ENCODE measurements at regions not wholly inside any gene's neighbourhood (a gene's known extent, or its start where the extent isn't known, plus 50 kb on each side); places are given as distances from the start of the nearest gene placed in this dataset.

DNA sequence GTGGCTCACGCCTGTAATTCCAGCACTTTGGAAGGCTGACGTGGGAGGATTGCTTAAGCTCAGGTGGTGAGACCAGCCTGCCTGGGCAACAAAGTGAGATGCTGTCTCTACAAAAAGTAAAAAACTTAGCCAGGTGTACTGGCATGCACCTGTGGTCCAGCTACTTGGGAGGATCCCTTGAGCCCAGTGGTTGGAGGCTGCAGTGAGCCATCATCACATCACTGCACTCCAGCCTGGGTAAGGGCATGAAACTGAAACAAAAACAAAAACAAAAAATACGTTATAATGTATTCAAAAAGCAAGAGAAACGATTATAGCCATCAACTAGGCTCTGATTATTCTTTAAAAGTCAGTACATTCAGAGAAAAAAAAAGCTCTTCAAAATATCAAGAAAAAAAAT is 62.5 kb downstream of the TCF20 start:
- peaks cover 0 to 22% of the 10 kb centered on the region in 2 donors for H3K36me3 ChIP-seq

DNA sequence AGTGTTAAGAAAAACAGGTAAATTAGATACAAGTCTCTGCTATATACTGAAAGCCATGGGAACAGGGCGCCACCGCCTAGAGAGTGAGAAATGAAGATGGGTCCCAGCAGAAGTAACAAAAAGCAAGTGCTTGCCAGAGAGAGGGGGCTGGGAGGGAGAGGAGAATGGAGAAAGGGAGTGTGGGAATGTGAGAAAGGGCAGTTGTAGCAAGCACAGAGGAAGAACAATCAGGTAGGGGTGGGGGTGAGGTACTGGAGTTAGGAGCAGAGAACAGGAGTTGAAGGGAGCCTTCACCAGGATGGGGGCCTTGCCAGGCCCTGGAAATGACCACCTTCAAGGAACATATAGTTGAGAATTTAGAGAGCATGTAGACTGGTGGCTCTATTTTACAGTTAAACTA is 66.8 kb downstream of the TCF20 start:
- intact Hi-C loops (cut with DNase I), result no loop called here
- Histone ChIP-seq H3K27ac (no peak overlapping the region), H3K9me3 (no peaks in the 10 kb centered on the region), H3K27me3 (no peaks in the 10 kb centered on the region), H3K4me1 (peaks cover 16% of the 10 kb centered on the region), H3K4me3 (no peak overlapping the region), H3K36me3 (no peaks in the 10 kb centered on the region)
- DNase-seq (ENCODE audit: extremely low spot score in 2 of 2), result no peak
- TF ChIP-seq POLR2A (IDR thresholded peaks at IDR 0.05), result no peak
- TF ChIP-seq, protein P1, sequence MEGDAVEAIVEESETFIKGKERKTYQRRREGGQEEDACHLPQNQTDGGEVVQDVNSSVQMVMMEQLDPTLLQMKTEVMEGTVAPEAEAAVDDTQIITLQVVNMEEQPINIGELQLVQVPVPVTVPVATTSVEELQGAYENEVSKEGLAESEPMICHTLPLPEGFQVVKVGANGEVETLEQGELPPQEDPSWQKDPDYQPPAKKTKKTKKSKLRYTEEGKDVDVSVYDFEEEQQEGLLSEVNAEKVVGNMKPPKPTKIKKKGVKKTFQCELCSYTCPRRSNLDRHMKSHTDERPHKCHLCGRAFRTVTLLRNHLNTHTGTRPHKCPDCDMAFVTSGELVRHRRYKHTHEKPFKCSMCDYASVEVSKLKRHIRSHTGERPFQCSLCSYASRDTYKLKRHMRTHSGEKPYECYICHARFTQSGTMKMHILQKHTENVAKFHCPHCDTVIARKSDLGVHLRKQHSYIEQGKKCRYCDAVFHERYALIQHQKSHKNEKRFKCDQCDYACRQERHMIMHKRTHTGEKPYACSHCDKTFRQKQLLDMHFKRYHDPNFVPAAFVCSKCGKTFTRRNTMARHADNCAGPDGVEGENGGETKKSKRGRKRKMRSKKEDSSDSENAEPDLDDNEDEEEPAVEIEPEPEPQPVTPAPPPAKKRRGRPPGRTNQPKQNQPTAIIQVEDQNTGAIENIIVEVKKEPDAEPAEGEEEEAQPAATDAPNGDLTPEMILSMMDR (IDR thresholded peaks at IDR 0.05), result no peak
- no peak for TF ChIP-seq POLR2AphosphoS5 (IDR thresholded peaks at IDR 0.05; ENCODE audit: insufficient read depth in 1 of 2, low read depth in 1 of 2)

More for the DNA sequence above, 62.5 kb downstream of the TCF20 start:
- Histone ChIP-seq H3K27me3 (no peaks in the 10 kb centered on the region), H3K4me3 (no peak overlapping the region), H3K9me3 (no peaks in the 10 kb centered on the region), H3K4me1 (peaks cover 10% of the 10 kb centered on the region), H3K27ac (no peak overlapping the region)
- DNase-seq (ENCODE audit: extremely low spot score in 2 of 2), result no peak
- no peak for TF ChIP-seq POLR2AphosphoS5 (IDR thresholded peaks at IDR 0.05; ENCODE audit: insufficient read depth in 1 of 2, low read depth in 1 of 2)
- TF ChIP-seq POLR2A (IDR thresholded peaks at IDR 0.05), result no peak
- TF ChIP-seq, protein P1 (IDR thresholded peaks at IDR 0.05), result no peak
- intact Hi-C loops (cut with DNase I), result no loop called here

DNA sequence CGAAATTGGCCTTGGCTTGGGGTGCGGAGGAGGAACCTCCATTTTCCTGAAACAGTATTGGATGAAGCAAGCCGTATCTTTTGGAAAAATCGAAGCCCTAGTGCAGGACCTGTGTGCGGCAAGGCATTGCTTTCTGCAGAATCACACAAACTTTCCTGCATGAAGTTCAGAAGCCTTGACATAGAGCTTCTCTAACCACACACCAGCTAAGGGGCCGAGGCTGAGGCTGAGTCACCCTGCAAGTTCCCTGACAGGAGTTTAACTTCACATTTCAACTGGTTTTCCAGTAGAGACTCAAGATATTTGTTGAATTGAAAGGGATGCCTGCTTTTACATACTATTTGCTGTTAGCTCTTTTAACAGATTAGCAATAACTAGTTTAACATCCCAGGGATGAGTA is 67.8 kb downstream of the TCF20 start:
- no peaks in the 10 kb centered on the region for H3K27me3 ChIP-seq
- intact Hi-C loops (cut with DNase I), result no loop called here

DNA sequence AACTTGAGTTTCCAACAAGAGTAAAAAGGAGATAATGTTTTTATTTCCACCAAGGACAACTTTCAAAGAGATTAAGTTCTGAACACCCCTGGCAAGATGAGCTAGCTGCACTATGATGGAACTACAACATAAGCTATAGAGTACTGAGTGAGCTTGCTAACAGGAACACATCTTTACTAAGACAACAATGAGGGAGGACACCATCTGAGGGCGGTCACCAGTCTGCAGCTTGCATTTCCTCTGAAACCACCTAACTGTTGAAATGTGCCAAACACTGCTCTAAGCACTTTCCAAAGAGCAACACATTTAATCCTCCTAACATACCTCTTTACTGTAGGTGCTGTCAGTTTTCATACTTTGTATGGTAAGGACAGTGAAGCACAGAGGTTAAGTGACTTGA is 68.4 kb downstream of the TCF20 start:
- no peak overlapping the region for H3K4me3 ChIP-seq
- H3K36me3 ChIP-seq, result no peaks in the 10 kb centered on the region
- TF ChIP-seq, protein P1 (IDR thresholded peaks at IDR 0.05), result no peak
- TF ChIP-seq POLR2A (IDR thresholded peaks at IDR 0.05) (no peak), POLR2AphosphoS5 (IDR thresholded peaks at IDR 0.05; ENCODE audit: insufficient read depth in 1 of 2, low read depth in 1 of 2) (no peak)
- H3K27ac ChIP-seq, result no peak overlapping the region
- no peak for DNase-seq (ENCODE audit: extremely low spot score in 2 of 2)
- H3K27me3 ChIP-seq, result no peaks in the 10 kb centered on the region
- H3K4me1 ChIP-seq, result peaks cover 6% of the 10 kb centered on the region
- no peaks in the 10 kb centered on the region for H3K9me3 ChIP-seq
- intact Hi-C loops (cut with DNase I), result no loop called here

More for the DNA sequence above, 67.8 kb downstream of the TCF20 start:
- no peak for TF ChIP-seq POLR2A (IDR thresholded peaks at IDR 0.05)
- TF ChIP-seq POLR2AphosphoS5 (IDR thresholded peaks at IDR 0.05; ENCODE audit: insufficient read depth in 1 of 2, low read depth in 1 of 2), result no peak
- TF ChIP-seq, protein P1 (IDR thresholded peaks at IDR 0.05), result no peak
- no peaks in the 10 kb centered on the region for H3K36me3 ChIP-seq
- peaks cover 8% of the 10 kb centered on the region for H3K4me1 ChIP-seq
- H3K4me3 ChIP-seq, result no peak overlapping the region
- H3K27ac ChIP-seq, result no peak overlapping the region
- no peak for DNase-seq (ENCODE audit: extremely low spot score in 2 of 2)
- no peaks in the 10 kb centered on the region for H3K9me3 ChIP-seq

DNA sequence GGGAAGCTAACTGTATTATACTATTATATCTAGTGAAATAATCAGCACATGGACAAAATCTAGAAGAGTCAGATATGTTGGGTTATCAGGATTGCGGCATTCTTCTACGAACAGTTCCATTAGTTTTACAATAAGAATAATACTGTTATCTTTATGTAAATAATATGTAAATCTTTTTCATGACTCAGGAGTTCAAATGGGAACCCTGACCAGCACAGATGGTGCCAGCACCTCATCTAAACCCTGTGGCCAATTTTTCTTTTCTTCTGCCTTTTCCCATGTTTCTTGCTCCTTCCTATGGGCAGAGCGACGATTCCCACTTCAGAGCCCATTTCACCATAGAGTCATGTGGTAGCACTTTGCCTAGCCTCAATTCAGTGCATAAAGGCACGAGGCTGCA is 68.4 kb upstream of the CYP2D6 start:
- intact Hi-C loops (cut with DNase I), result no loop called here
- TF ChIP-seq, protein P1 (IDR thresholded peaks at IDR 0.05), result no peak
- no peak for TF ChIP-seq POLR2AphosphoS5 (IDR thresholded peaks at IDR 0.05; ENCODE audit: insufficient read depth in 1 of 2, low read depth in 1 of 2)
- Histone ChIP-seq H3K4me3 (no peak overlapping the region), H3K9me3 (no peaks in the 10 kb centered on the region), H3K27me3 (no peaks in the 10 kb centered on the region), H3K4me1 (peaks cover 6% of the 10 kb centered on the region), H3K27ac (no peak overlapping the region), H3K36me3 (no peaks in the 10 kb centered on the region)
- DNase-seq (ENCODE audit: extremely low spot score in 2 of 2), result no peak

Data from vagina (tissue), 2 donors.